MM.1S (cell line): ENCODE measurements at regions not wholly inside any gene's neighbourhood (a gene's known extent, or its start where the extent isn't known, plus 50 kb on each side); places are given as distances from the start of the nearest gene placed in this dataset.

Experiments
- EZH2 ChIP-seq: fragments of 300-600 bp; sonication (generic); optimal IDR thresholded peaks from 2 replicates; pipeline ENCODE3; 2017; ENCODE audit warnings: low read depth, mild to moderate bottlenecking, antibody characterized with exemption, low read length, mixed read lengths
- EZH2phosphoT487 ChIP-seq: fragments of 300-600 bp; sonication (generic); IDR thresholded peaks from 2 replicates; pipeline ENCODE4 v1.6.1; 2018; ENCODE audit warnings: antibody characterized with exemption, low read length

GRCh38 chrX:39988496-39988895 lies 109.3 kb downstream of the BCOR start:
- TF ChIP-seq EZH2 (no peak), EZH2phosphoT487 (no peak)
